K562 (cell line): ENCODE measurements at regions not wholly inside any gene's neighbourhood (a gene's known extent, or its start where the extent isn't known, plus 50 kb on each side); places are given as distances from the start of the nearest gene placed in this dataset.

Experiments
- ATF4 ChIP-seq: fragments of 450-650 bp; formaldehyde crosslinking; IDR thresholded peaks from 2 replicates; pipeline ENCODE4 v1.4.0; 2022; ENCODE audit warnings: mild to moderate bottlenecking, moderate library complexity
- DIDO1 ChIP-seq: fragments of 450-650 bp; IDR thresholded peaks from 2 replicates; pipeline ENCODE4 v1.6.1; 2016; ENCODE audit warnings: low read depth, missing biosample characterization, missing genetic modification characterization
- L3MBTL2 ChIP-seq: fragments of 450-650 bp; IDR thresholded peaks from 2 replicates; pipeline ENCODE4 v1.6.1; 2016; ENCODE audit warnings: mild to moderate bottlenecking, moderate library complexity
- MBD1 ChIP-seq: fragments of 250-450 bp; sonication (Bioruptor Pico); IDR thresholded peaks from 2 replicates; pipeline ENCODE4 v1.8.0; 2022; ENCODE audit warnings: inconsistent platforms
- MCM5 ChIP-seq: fragments of 450-650 bp; IDR thresholded peaks from 2 replicates; pipeline ENCODE4 v1.6.1; 2016; ENCODE audit warnings: low read depth
- MEF2A ChIP-seq: IDR thresholded peaks from 2 replicates; pipeline ENCODE4 v1.6.1; 2011; ENCODE audit warnings: low read depth, mild to moderate bottlenecking, low read length, moderate library complexity; ENCODE audit not compliant: control insufficient read depth
- POLR2A ChIP-seq: fragments of 450-650 bp; conservative IDR thresholded peaks from 2 replicates; pipeline ENCODE4 v1.6.1; 2016
- SPI1 ChIP-seq: IDR thresholded peaks from 2 replicates; pipeline ENCODE4 v1.6.1; 2011; ENCODE audit warnings: low read depth, low read length, control low read depth, borderline replicate concordance
- ZBTB17 ChIP-seq: fragments of 450-650 bp; formaldehyde crosslinking; IDR thresholded peaks from 2 replicates; pipeline ENCODE4 v1.4.0; 2020; ENCODE audit warnings: mild to moderate bottlenecking
- ZFP36 ChIP-seq: fragments of 150-350 bp; IDR thresholded peaks from 2 replicates; pipeline ENCODE4 v1.6.1; 2018; ENCODE audit warnings: low read length, low read depth; ENCODE audit not compliant: partially characterized antibody
- ZNF274 ChIP-seq: IDR thresholded peaks from 2 replicates; pipeline ENCODE4 v1.6.1; 2011; ENCODE audit warnings: low read depth, mild to moderate bottlenecking, low read length, moderate library complexity, borderline replicate concordance
- ZNF589 ChIP-seq: fragments of 200-800 bp; sonication (Bioruptor generic); IDR thresholded peaks from 2 replicates; pipeline ENCODE4 v1.6.1; 2016; ENCODE audit warnings: low read depth, missing genetic modification characterization, missing compliant biosample characterization
- ZNF707 ChIP-seq: fragments of 250-450 bp; sonication (Bioruptor Pico); conservative IDR thresholded peaks from 2 replicates; pipeline ENCODE4 v1.8.0; 2022; ENCODE audit warnings: inconsistent platforms, mild to moderate bottlenecking, moderate library complexity
- ZNF75A ChIP-seq: fragments of 450-650 bp; formaldehyde crosslinking; IDR thresholded peaks from 2 replicates; pipeline ENCODE4 v1.4.0; 2020; ENCODE audit warnings: mild to moderate bottlenecking
- ZNF830 ChIP-seq: fragments of 250-450 bp; sonication (Bioruptor Pico); IDR thresholded peaks from 2 replicates; pipeline ENCODE4 v1.5.0; 2021; ENCODE audit warnings: mild to moderate bottlenecking
- TF ChIP-seq, protein P1 (sequence below): fragments of 250-450 bp; sonication (Bioruptor Pico); IDR thresholded peaks from 2 replicates; pipeline ENCODE4 v1.4.0; 2020; ENCODE audit warnings: mild to moderate bottlenecking, moderate library complexity, borderline replicate concordance
- TF ChIP-seq, protein P2 (sequence below): sonication (generic); formaldehyde crosslinking; IDR thresholded peaks from 2 replicates; pipeline ENCODE4 v1.4.0; 2020; ENCODE audit warnings: mild to moderate bottlenecking, missing genetic modification reagents

- TF ChIP-seq, protein P1, sequence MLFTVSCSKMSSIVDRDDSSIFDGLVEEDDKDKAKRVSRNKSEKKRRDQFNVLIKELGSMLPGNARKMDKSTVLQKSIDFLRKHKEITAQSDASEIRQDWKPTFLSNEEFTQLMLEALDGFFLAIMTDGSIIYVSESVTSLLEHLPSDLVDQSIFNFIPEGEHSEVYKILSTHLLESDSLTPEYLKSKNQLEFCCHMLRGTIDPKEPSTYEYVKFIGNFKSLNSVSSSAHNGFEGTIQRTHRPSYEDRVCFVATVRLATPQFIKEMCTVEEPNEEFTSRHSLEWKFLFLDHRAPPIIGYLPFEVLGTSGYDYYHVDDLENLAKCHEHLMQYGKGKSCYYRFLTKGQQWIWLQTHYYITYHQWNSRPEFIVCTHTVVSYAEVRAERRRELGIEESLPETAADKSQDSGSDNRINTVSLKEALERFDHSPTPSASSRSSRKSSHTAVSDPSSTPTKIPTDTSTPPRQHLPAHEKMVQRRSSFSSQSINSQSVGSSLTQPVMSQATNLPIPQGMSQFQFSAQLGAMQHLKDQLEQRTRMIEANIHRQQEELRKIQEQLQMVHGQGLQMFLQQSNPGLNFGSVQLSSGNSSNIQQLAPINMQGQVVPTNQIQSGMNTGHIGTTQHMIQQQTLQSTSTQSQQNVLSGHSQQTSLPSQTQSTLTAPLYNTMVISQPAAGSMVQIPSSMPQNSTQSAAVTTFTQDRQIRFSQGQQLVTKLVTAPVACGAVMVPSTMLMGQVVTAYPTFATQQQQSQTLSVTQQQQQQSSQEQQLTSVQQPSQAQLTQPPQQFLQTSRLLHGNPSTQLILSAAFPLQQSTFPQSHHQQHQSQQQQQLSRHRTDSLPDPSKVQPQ (CRISPR knock-in tag): no peak
- no peak for TF ChIP-seq ZFP36
- no peak for TF ChIP-seq SPI1
- TF ChIP-seq ZNF75A (CRISPR knock-in tag): peak; percentile 79
- 0 out of 2 replicates have a peak, but pooled peaks have one; percentile 17 for TF ChIP-seq MEF2A
- no peak for TF ChIP-seq ZNF274
- TF ChIP-seq ZNF589: 0 out of 2 replicates have a peak, but pooled peaks have one; percentile 45
- no peak for TF ChIP-seq DIDO1 (tag)
- peak; percentile 92 for TF ChIP-seq L3MBTL2
- TF ChIP-seq ATF4 (CRISPR knock-in tag): 0 out of 2 replicates have a peak, but pooled peaks have one; percentile 43
- no peak for TF ChIP-seq POLR2A
- TF ChIP-seq ZNF830 (CRISPR knock-in tag): no peak
- no peak for TF ChIP-seq ZNF707 (CRISPR knock-in tag)
- TF ChIP-seq MCM5: no peak
- TF ChIP-seq, protein P2, sequence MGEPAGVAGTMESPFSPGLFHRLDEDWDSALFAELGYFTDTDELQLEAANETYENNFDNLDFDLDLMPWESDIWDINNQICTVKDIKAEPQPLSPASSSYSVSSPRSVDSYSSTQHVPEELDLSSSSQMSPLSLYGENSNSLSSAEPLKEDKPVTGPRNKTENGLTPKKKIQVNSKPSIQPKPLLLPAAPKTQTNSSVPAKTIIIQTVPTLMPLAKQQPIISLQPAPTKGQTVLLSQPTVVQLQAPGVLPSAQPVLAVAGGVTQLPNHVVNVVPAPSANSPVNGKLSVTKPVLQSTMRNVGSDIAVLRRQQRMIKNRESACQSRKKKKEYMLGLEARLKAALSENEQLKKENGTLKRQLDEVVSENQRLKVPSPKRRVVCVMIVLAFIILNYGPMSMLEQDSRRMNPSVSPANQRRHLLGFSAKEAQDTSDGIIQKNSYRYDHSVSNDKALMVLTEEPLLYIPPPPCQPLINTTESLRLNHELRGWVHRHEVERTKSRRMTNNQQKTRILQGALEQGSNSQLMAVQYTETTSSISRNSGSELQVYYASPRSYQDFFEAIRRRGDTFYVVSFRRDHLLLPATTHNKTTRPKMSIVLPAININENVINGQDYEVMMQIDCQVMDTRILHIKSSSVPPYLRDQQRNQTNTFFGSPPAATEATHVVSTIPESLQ (CRISPR knock-in tag): no peak
- no peak for TF ChIP-seq MBD1 (CRISPR knock-in tag)
- peak; percentile 40; the same call in 1 of the 2 replicates for TF ChIP-seq ZBTB17 (CRISPR knock-in tag)
These were observed 203.6 kb upstream of the SESN3 start (continued) for GRCh38 chr11:95434489-95435057.
